ENCODE measurements at regions not wholly inside any gene's neighbourhood (a gene's known extent, or its start where the extent isn't known, plus 50 kb on each side); places are given as distances from the start of the nearest gene placed in this dataset.

- Histone ChIP-seq H3K27me3 (no peaks in the 10 kb centered on the region), H3K9me3 (no peaks in the 10 kb centered on the region), H3K4me3 (no peak overlapping the region), H3K4me1 (ENCODE audit: insufficient read depth) (peaks cover 6% of the 10 kb centered on the region), H3K27ac (no peak overlapping the region), H3K36me3 (no peaks in the 10 kb centered on the region)
- intact Hi-C loops (cut with DNase I) = loop anchor here in 2 of 4 donors (5.0 to 10.0 kb wide), 3 partner anchors 148 to 1251 kb away; partner anchors contain the start of gene RNF152 (in 2 of the 2)
- whole genome bisulfite sequencing, 3 donors = 22 to 28% (median 24%) methylated on average over 4 of the region's 4 CpGs
- peak in 1 of 5 donors; percentile 49 for DNase-seq
- TF ChIP-seq POLR2A (IDR thresholded peaks at IDR 0.05) (no peak), EP300 (IDR thresholded peaks at IDR 0.05) (peak; percentile 25)
Measured at GRCh38 chr18:61743775-61744531, 148.9 kb downstream of the RNF152 start.

GRCh38 chr18:61742565-61743429 lies 150.0 kb downstream of the RNF152 start:
- WGBS, 3 donors = 35 to 39% (median 35%) methylated on average over 8 of the region's 8 CpGs
- H3K36me3 ChIP-seq = no peaks in the 10 kb centered on the region
- no peak for TF ChIP-seq CTCF (IDR thresholded peaks at IDR 0.05)
- no peak for TF ChIP-seq POLR2A (IDR thresholded peaks at IDR 0.05)
- peak; percentile 47 for TF ChIP-seq EP300 (IDR thresholded peaks at IDR 0.05)
- peak in 4 of 5 donors; percentile 41 to 72 (median 48) for DNase-seq
- H3K27ac ChIP-seq = peak overlapping the region in 1 of 2 donors; percentile 65
- intact Hi-C loops (cut with DNase I) = loop anchor here in 2 of 4 donors (5.0 to 10.0 kb wide), 3 partner anchors 150 to 1252 kb away; partner anchors contain the start of gene RNF152 (in 2 of the 2)
- H3K4me1 ChIP-seq (ENCODE audit: insufficient read depth) = peaks cover 6% of the 10 kb centered on the region
- H3K27me3 ChIP-seq = no peaks in the 10 kb centered on the region
- no peaks in the 10 kb centered on the region for H3K9me3 ChIP-seq
- H3K4me3 ChIP-seq = no peak overlapping the region

GRCh38 chr18:61741881-61742454 lies 150.8 kb downstream of the RNF152 start:
- no peak overlapping the region for H3K27ac ChIP-seq
- no peaks in the 10 kb centered on the region for H3K9me3 ChIP-seq
- no peaks in the 10 kb centered on the region for H3K27me3 ChIP-seq
- H3K4me1 ChIP-seq (ENCODE audit: insufficient read depth) = peaks cover 6% of the 10 kb centered on the region
- H3K36me3 ChIP-seq = no peaks in the 10 kb centered on the region
- intact Hi-C loops (cut with DNase I) = loop anchor here in 2 of 4 donors (5.0 to 10.0 kb wide), 3 partner anchors 150 to 1253 kb away; partner anchors contain the start of gene RNF152 (in 2 of the 2)
- WGBS, 3 donors = 57 to 77% (median 62%) methylated on average over 6 of the region's 6 CpGs
- H3K4me3 ChIP-seq = no peak overlapping the region
- TF ChIP-seq POLR2A (IDR thresholded peaks at IDR 0.05) (no peak), EP300 (IDR thresholded peaks at IDR 0.05) (no peak), CTCF (IDR thresholded peaks at IDR 0.05) (no peak)
- no peak for DNase-seq

- H3K4me3 ChIP-seq = no peak overlapping the region
- H3K27ac ChIP-seq = peak overlapping the region in 1 of 2 donors; percentile 29
- H3K27me3 ChIP-seq = no peaks in the 10 kb centered on the region
- H3K36me3 ChIP-seq = no peaks in the 10 kb centered on the region
- peaks cover 6% of the 10 kb centered on the region for H3K4me1 ChIP-seq (ENCODE audit: insufficient read depth)
- intact Hi-C loops (cut with DNase I) = loop anchor here in 1 of 4 donors (10.0 kb wide), 1 partner anchor 104 kb away; no protein-coding TSS in a partner anchor
- TF ChIP-seq POLR2A (IDR thresholded peaks at IDR 0.05) = no peak
- TF ChIP-seq CTCF (IDR thresholded peaks at IDR 0.05) = no peak
- TF ChIP-seq EP300 (IDR thresholded peaks at IDR 0.05) = no peak
- WGBS, 3 donors = 87 to 91% (median 88%) methylated on average over 3 of the region's 3 CpGs
- no peak for DNase-seq
- no peaks in the 10 kb centered on the region for H3K9me3 ChIP-seq
Measured at GRCh38 chr18:61738488-61738887, 154.3 kb downstream of the RNF152 start.

Measured in ovary (tissue), 7 donors.